Activated naive CD4-positive, alpha-beta T cell treated with anti-CD3 and anti-CD28 coated beads, Interleukin-2, amount 10 ng/mL, durations not matched to agents 7 days and 5 days (primary cell): ENCODE measurements at regions not wholly inside any gene's neighbourhood (a gene's known extent, or its start where the extent isn't known, plus 50 kb on each side); places are given as distances from the start of the nearest gene placed in this dataset.

Experiments used
- CTCF ChIA-PET: fragments of 350-600 bp; sonication (Branson Sonifier 250); formaldehyde crosslinking; loops from one replicate; lab custom pipeline; 2021; ENCODE audit warnings: antibody characterized with exemption; lab: Charles Lee
- DNase-seq: peaks from one replicate; pipeline ENCODE4 v3.0.0-alpha.2; 2020
- H3K27ac Mint-ChIP-seq: one replicate; pipeline ENCODE4 v1.8.0; 2021; ENCODE audit warnings: mild to moderate bottlenecking, moderate library complexity, mixed read lengths
- H3K27me3 Mint-ChIP-seq: one replicate; pipeline ENCODE4 v1.8.0; 2021; ENCODE audit warnings: mild to moderate bottlenecking, mixed read lengths
- H3K36me3 Mint-ChIP-seq: one replicate; pipeline ENCODE4 v1.8.0; 2021; ENCODE audit warnings: mixed read lengths
- H3K4me1 Mint-ChIP-seq: one replicate; pipeline ENCODE4 v1.8.0; 2021; ENCODE audit warnings: mixed read lengths
- H3K4me3 Mint-ChIP-seq: one replicate; pipeline ENCODE4 v1.8.0; 2021; ENCODE audit warnings: mild to moderate bottlenecking, moderate library complexity, mixed read lengths
- H3K9me3 Mint-ChIP-seq: one replicate; pipeline ENCODE4 v1.8.0; 2021; ENCODE audit warnings: mixed read lengths

DNA sequence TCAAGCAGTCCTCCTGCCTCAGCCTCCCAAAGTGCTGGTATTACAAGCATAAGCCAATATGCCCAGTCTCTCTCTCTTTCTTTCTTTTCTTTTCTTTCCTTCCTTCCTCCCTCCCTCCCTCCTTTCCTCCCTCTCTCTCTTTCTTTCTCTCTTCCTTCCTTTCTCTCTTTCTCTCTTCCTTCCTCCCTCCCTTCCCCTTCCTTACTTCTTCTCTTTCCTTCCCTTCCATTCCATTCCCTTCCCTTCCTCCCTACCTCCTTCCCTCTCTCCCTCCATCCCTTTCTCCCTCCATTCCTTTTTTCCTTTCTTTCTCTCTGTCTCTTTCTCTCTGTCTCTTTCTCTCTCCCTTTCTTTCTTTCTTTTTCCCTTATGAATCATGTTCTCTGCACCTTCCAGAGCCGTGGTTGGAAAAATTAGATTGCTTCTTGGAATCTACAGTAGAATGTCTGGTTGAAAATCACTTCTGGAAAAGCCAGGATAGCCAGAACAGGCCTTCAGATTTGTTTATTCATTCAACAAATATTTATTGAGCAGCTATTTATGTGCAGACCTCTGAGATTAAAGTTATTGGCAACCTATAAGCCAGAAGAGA lies 68.4 kb upstream of the ARHGAP5 start:
- no peaks in the 10 kb centered on the region for H3K9me3 Mint-ChIP-seq
- no peak for DNase-seq
- H3K36me3 Mint-ChIP-seq = no peaks in the 10 kb centered on the region
- H3K27ac Mint-ChIP-seq = no peak overlapping the region
- CTCF ChIA-PET = no interaction called here
- peaks cover 8% of the 10 kb centered on the region for H3K27me3 Mint-ChIP-seq
- H3K4me3 Mint-ChIP-seq = no peak overlapping the region
- H3K4me1 Mint-ChIP-seq = no peaks in the 10 kb centered on the region

DNA sequence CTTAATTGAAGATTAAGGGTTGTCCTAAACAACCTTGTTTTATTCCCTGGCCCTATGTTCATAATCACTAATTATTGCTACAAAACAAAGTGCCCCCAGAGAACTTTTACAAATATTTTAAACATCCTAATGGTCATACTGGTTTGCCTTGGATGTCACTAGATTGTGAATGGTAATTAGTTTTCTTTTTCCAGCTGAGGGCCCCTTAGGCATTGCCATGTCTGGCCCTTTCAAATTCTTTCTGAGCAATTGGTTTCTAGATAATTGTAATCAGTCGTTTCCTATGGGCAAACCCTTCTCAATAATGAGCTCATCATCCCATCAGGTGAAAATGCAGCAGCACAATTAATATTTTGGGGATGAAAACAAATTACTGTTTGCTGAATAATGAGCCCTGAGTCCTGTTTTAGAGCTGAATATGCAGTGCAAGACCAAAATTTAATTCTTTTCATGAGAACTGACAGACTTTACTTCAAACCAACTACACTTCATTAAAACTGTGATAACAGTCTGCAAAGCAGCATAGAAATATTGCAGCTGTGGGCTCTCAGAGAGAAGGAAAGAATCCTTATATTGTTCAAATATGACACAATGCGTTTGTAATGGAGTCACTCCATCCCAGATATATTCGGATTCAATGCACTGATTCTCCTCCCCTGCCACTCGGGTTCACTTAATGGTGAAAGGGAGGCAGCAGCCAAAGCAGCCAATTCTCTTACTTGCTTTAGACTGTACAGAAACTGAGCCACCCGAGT lies 67.7 kb upstream of the ARHGAP5 start:
- no peak overlapping the region for H3K4me3 Mint-ChIP-seq
- no peaks in the 10 kb centered on the region for H3K4me1 Mint-ChIP-seq
- H3K36me3 Mint-ChIP-seq = no peaks in the 10 kb centered on the region
- DNase-seq = no peak
- H3K27me3 Mint-ChIP-seq = peaks cover 8% of the 10 kb centered on the region
- no peak overlapping the region for H3K27ac Mint-ChIP-seq
- CTCF ChIA-PET = no interaction called here
- no peaks in the 10 kb centered on the region for H3K9me3 Mint-ChIP-seq

DNA sequence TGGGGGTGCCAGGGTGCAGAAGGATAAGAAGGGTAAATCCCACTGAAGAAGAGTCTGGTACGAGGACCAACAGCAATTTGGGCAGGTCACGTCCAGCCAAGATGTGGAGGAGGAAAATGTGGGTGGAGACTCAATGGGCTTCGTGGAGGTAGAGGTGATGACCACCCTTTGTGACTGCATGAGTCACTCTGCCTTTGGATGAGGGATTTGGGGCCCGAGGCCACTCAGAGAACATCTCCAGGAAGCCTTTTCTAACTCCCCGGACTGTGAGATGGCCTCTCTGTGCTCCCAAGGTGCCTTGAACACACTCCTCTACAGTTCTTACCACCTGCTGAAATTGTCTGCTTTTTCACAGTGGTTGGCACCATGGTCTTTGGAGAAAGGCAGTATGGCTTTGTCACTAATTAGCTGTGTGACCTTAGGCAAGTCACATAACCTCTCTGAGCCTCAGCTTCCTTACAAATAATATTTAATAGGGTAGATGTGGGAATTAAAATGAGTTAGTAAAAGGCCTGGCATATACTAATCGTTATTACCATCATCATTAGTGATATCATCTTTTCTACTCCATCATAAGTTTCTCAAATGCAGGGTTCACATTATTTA lies 67.0 kb upstream of the ARHGAP5 start:
- Mint-ChIP-seq H3K9me3 (no peaks in the 10 kb centered on the region), H3K27me3 (peaks cover 8% of the 10 kb centered on the region), H3K4me3 (no peak overlapping the region), H3K27ac (no peak overlapping the region), H3K36me3 (no peaks in the 10 kb centered on the region), H3K4me1 (no peaks in the 10 kb centered on the region)
- CTCF ChIA-PET = no interaction called here
- DNase-seq = no peak

DNA sequence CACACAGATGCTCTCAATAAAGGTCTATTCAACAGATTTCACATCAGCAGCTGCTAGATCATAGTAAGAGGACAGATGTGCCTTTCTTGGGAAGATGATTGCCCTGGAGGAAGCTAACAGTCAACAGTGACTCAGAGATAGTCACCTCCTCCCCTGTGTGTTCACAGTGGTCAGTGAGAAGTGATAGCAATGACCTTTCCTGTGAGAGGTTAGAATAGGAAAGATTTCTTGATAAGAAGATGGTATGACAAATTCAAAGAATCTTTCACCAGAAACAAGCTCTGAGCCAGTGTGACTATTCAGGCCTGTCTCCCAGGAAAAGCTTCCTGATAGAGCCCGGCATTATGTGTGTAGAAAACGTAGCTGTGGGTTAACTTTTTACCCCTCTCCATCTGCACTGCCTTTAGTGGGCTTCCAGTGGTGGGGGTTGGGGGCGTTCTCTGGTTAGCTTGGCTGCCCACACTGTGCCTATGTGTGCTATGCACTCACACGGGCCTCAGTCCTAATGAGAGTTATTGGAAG lies 66.4 kb upstream of the ARHGAP5 start:
- Mint-ChIP-seq H3K4me3 (no peak overlapping the region), H3K27ac (no peak overlapping the region), H3K4me1 (no peaks in the 10 kb centered on the region), H3K27me3 (peaks cover 8% of the 10 kb centered on the region), H3K36me3 (no peaks in the 10 kb centered on the region), H3K9me3 (no peaks in the 10 kb centered on the region)
- no peak for DNase-seq
- CTCF ChIA-PET = no interaction called here

DNA sequence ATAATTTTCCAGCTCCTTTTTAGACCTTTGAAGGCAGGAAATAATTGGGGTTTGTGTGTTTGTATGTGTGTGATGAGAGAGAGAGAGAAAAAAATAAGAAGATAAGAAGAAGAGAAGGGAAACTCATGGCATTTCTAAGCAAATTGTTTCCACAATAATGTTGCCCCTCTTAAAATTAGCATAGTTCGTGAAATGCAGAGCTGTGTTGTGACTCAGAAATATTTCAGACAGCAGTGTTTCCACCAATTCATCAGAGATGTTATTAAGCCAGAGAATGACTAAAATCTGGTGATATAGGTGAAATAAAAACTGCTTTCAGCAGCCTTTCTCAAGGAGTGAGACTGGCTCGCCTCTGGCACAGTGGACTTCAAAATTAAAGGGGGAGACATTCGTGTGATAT lies 65.9 kb upstream of the ARHGAP5 start:
- no peaks in the 10 kb centered on the region for H3K9me3 Mint-ChIP-seq
- H3K4me1 Mint-ChIP-seq = no peaks in the 10 kb centered on the region
- DNase-seq = no peak
- no peak overlapping the region for H3K4me3 Mint-ChIP-seq
- H3K36me3 Mint-ChIP-seq = no peaks in the 10 kb centered on the region
- peaks cover 8% of the 10 kb centered on the region for H3K27me3 Mint-ChIP-seq
- CTCF ChIA-PET = no interaction called here
- no peak overlapping the region for H3K27ac Mint-ChIP-seq

DNA sequence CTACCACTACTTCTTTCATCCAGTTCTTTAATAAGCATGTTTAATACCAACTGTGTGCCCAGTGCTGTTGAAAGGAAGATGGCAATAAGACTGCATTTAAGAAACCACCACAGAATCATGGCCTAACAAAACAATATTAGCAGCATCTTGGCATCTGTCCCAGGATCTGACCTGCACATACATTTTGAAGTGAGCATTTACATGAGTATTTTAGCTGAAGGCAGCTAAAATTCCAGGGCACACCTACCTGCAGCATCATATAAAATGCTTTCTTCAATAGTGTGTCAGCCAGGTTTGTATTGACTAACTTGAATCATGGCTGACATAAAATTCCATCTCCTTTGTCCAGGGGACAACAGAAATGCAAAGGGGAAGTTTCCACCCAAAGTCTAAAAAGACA lies 65.0 kb upstream of the ARHGAP5 start:
- Mint-ChIP-seq H3K4me1 (no peaks in the 10 kb centered on the region), H3K4me3 (no peak overlapping the region), H3K27ac (no peak overlapping the region), H3K36me3 (no peaks in the 10 kb centered on the region), H3K27me3 (peaks cover 8% of the 10 kb centered on the region), H3K9me3 (no peaks in the 10 kb centered on the region)
- DNase-seq = no peak
- CTCF ChIA-PET = no interaction called here

DNA sequence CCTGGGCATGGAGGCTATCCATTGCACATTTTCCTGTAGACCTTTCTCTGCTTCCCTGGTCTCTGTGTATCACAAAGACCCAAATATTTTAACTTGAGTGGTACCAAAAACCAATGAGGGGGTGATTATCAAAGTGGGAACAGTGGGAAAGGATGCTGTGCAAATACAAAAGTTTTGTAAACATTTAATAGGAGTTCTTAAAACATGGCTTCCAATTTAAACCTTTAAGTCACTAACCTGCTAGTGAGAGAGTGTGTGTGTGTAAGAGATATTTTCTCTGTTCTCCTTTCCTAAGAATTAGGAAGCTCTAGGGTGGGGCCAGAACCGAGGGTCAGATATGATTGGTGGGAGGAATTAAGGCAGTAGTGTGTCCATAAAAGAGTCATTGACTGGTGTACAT lies 64.5 kb upstream of the ARHGAP5 start:
- no peak for DNase-seq
- H3K9me3 Mint-ChIP-seq = no peaks in the 10 kb centered on the region
- H3K36me3 Mint-ChIP-seq = no peaks in the 10 kb centered on the region
- no peak overlapping the region for H3K4me3 Mint-ChIP-seq
- H3K27me3 Mint-ChIP-seq = peaks cover 8% of the 10 kb centered on the region
- H3K4me1 Mint-ChIP-seq = no peaks in the 10 kb centered on the region
- H3K27ac Mint-ChIP-seq = no peak overlapping the region
- CTCF ChIA-PET = no interaction called here

DNA sequence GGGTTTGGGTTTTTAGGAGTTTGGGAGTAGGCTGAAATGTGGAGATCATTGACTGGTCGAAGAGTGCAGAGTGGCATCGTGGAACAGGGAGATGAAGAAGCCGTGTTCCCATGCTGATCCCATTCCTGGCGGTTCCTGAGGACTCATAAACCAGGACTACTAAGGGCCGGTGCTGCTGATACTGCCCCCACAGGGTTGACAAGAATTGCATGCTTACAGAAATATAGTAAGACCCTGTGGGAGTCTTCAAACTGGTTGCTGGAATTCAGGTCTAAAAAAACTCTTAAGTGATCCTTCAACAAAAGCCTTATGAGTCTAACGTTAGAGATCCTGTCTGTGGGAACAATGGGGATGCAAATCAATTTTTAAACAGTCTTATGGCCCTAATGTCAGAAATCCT lies 64.0 kb upstream of the ARHGAP5 start:
- H3K4me3 Mint-ChIP-seq = no peak overlapping the region
- H3K36me3 Mint-ChIP-seq = no peaks in the 10 kb centered on the region
- DNase-seq = no peak
- H3K27me3 Mint-ChIP-seq = peaks cover 7% of the 10 kb centered on the region
- no peaks in the 10 kb centered on the region for H3K4me1 Mint-ChIP-seq
- H3K9me3 Mint-ChIP-seq = no peaks in the 10 kb centered on the region
- H3K27ac Mint-ChIP-seq = no peak overlapping the region
- CTCF ChIA-PET = no interaction called here

DNA sequence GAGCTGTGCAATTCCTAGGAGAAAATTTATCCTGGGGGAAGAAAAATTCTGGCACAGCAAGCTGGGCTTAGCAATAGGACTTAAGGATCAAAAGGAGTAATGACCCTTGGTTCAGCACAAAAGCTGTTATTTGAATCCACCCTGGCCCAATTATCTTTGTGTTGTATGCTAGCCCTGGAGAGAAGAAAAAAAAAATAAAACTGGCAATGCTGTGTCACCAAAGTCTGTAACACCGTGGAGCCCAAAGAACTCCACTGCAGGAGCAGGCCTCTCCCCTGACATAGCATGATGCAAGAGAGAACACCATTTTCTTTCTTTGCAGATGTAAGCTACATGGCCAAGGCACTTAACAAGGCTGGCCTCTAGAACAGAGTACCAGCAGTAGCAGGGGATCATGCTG lies 63.0 kb upstream of the ARHGAP5 start:
- Mint-ChIP-seq H3K36me3 (no peaks in the 10 kb centered on the region), H3K27ac (no peak overlapping the region), H3K4me3 (no peak overlapping the region), H3K4me1 (no peaks in the 10 kb centered on the region), H3K9me3 (no peaks in the 10 kb centered on the region), H3K27me3 (peaks cover 8% of the 10 kb centered on the region)
- CTCF ChIA-PET = interaction anchor here (1.0 kb wide), 1 partner anchor 240 kb away, joined by 3 read pairs; no protein-coding TSS in a partner anchor
- no peak for DNase-seq

DNA sequence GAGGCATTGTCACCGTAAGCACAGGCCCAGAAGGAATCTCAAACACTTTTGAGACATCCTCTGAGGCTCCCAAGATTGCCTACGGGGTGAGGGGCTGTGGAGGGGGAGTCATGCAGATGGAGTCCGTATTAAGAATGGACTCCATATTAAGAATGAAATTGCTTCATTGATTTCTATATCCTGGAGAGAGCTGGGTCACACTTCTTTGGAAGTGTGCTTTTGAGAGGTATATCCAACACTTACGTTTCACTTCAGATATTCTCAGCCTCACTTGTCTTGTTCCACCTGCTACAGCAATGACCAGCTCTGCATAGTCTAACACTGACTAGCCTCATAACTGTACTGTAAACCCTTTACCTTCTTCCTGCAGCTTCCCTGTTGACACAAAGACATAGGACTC lies 62.6 kb upstream of the ARHGAP5 start:
- Mint-ChIP-seq H3K36me3 (no peaks in the 10 kb centered on the region), H3K9me3 (no peaks in the 10 kb centered on the region), H3K27ac (peak overlapping the region; percentile 16), H3K4me3 (no peak overlapping the region), H3K4me1 (no peaks in the 10 kb centered on the region), H3K27me3 (peaks cover 8% of the 10 kb centered on the region)
- CTCF ChIA-PET = interaction anchor here (1.0 kb wide), 1 partner anchor 240 kb away, joined by 3 read pairs; no protein-coding TSS in a partner anchor
- DNase-seq = no peak

DNA sequence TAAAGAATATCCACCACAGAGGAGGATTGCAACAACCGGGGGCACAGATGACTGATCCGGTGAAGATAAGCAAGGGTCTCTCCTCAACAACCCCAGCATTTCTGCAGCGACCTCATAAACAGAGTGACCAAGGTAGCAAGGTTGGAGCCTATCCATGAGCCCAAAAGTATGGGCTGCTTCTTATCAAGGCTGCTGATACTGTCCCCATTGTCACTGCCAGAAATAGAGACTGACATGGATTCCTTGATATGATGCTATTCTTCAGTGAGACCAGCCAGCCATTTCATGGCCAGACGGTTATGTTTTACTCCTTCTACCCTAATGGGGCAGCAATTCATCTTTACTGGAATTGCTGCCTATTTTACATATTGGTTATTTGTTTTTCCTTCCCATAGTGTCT lies 61.9 kb upstream of the ARHGAP5 start:
- CTCF ChIA-PET = no interaction called here
- no peaks in the 10 kb centered on the region for H3K9me3 Mint-ChIP-seq
- H3K4me1 Mint-ChIP-seq = no peaks in the 10 kb centered on the region
- H3K36me3 Mint-ChIP-seq = no peaks in the 10 kb centered on the region
- peaks cover 4% of the 10 kb centered on the region for H3K27me3 Mint-ChIP-seq
- H3K4me3 Mint-ChIP-seq = no peak overlapping the region
- H3K27ac Mint-ChIP-seq = no peak overlapping the region
- no peak for DNase-seq

DNA sequence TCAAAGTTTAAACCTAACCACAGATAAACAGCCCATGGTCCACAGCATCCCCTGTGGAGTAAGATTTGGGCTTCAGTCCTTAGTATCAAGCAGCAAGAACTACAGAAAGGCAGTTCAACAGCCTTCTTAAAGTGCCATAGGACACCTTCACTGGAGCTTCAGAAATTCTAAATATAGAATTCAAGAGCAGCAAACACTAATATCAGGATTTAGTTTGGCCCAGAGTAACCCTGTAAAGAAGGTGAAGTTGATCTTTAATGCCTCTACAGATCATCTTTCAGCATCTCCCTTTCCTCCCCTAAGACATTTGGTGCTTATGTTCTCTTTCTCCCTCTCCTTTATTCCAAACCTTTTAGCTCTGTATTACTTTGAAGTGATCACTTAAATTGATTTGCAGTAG lies 59.5 kb upstream of the ARHGAP5 start:
- no peaks in the 10 kb centered on the region for H3K9me3 Mint-ChIP-seq
- H3K36me3 Mint-ChIP-seq = no peaks in the 10 kb centered on the region
- no peak overlapping the region for H3K27ac Mint-ChIP-seq
- CTCF ChIA-PET = interaction anchor here (0.8 kb wide), 1 partner anchor 55 kb away, joined by 3 read pairs; no protein-coding TSS in a partner anchor
- H3K27me3 Mint-ChIP-seq = peaks cover 4% of the 10 kb centered on the region
- no peak overlapping the region for H3K4me3 Mint-ChIP-seq
- H3K4me1 Mint-ChIP-seq = no peaks in the 10 kb centered on the region
- DNase-seq = no peak

DNA sequence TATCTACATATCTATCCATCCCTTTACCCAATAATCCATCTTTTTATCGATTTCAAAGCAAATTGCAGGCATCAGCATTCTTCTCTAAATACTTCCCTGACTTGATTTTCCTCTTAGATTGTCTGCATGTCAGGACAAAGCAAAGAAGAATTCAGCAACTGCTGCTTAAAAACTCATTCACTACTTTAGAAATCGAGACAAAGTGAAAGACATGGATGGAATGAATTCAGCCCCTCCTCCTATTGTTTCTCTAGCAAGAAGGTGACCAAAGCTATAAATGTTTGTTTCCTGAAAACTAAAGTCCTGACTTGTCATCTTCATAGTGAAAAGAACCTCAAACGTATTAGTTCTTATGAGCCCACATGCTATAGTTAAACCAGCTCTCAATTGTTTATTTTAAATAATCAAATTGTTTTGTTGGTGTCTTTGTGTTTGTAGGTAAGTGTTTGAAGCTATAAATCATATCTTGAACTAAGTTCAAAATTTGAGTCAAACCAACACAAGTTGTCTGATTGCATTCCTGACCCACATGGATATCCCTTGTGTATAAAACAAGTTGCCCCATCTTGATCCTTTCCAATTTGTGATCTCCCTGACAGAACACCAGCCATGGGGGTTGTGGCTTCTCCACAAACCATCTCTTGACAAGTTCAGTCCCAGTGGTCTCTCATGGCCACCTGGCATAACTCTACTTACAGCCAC lies 58.6 kb upstream of the ARHGAP5 start:
- no peak overlapping the region for H3K27ac Mint-ChIP-seq
- no peaks in the 10 kb centered on the region for H3K36me3 Mint-ChIP-seq
- DNase-seq = no peak
- no peak overlapping the region for H3K4me3 Mint-ChIP-seq
- no peaks in the 10 kb centered on the region for H3K9me3 Mint-ChIP-seq
- CTCF ChIA-PET = interaction anchor here (0.8 kb wide), 1 partner anchor 54 kb away, joined by 3 read pairs; no protein-coding TSS in a partner anchor
- H3K27me3 Mint-ChIP-seq = peaks cover 4% of the 10 kb centered on the region
- no peaks in the 10 kb centered on the region for H3K4me1 Mint-ChIP-seq

DNA sequence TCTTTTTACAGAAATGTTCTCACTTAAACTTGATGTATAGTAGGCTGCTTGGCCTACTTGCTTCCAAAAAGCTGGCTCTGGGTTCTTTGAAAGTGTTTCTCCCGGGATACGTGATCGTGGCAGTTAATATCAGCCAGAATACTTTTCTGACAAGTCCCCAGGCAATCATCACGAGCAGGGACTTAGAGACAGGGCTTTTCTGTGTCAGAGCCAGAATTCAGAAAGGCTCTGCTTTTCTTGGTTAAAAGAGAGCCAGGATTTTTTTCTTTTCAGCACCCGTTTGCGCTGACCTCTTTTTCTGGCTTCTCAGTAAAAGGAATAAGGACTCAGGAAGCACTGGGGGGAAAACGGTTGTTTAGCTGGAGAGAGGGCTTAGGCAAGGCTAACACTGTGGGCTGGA lies 57.8 kb upstream of the ARHGAP5 start:
- peaks cover 4% of the 10 kb centered on the region for H3K27me3 Mint-ChIP-seq
- H3K9me3 Mint-ChIP-seq = no peaks in the 10 kb centered on the region
- H3K27ac Mint-ChIP-seq = no peak overlapping the region
- CTCF ChIA-PET = interaction anchor here (1.5 kb wide), 1 partner anchor 235 kb away, joined by 3 read pairs; no protein-coding TSS in a partner anchor
- DNase-seq = no peak
- H3K4me1 Mint-ChIP-seq = no peaks in the 10 kb centered on the region
- no peaks in the 10 kb centered on the region for H3K36me3 Mint-ChIP-seq
- H3K4me3 Mint-ChIP-seq = no peak overlapping the region
